Fibroblast of the aortic adventitia (primary cell): ENCODE measurements at regions not wholly inside any gene's neighbourhood (a gene's known extent, or its start where the extent isn't known, plus 50 kb on each side); places are given as distances from the start of the nearest gene placed in this dataset.
"Not testable (repeated sequence)": the region's sequence is repeated elsewhere in the genome, so short reads cannot be mapped to it uniquely, and the experiment has no call there.

Experiments
- DNase-seq: peaks from one replicate; pipeline ENCODE4 v3.0.0-alpha.2; 2010; ENCODE audit warnings: low read depth
- H3K4me3 ChIP-seq: 2 replicates; pipeline ENCODE4 v1.5.1; 2011; ENCODE audit warnings: low read depth, mild to moderate bottlenecking, control low read depth, low read length, moderate library complexity
- CTCF ChIP-seq: IDR thresholded peaks from 2 replicates; pipeline ENCODE4 v1.5.1; 2011; ENCODE audit warnings: mild to moderate bottlenecking, low read length, control low read depth, inconsistent platforms; ENCODE audit not compliant: insufficient read depth

- no peak for TF ChIP-seq CTCF
- no peak for DNase-seq
- H3K4me3 ChIP-seq, result no peak overlapping the region
Measured at GRCh38 chr5:130795037-130795436, 370.0 kb downstream of the HINT1 start.

- no peak for DNase-seq
- H3K4me3 ChIP-seq, result no peak overlapping the region
- TF ChIP-seq CTCF, result no peak
Measured at GRCh38 chr5:130777794-130778193, 387.3 kb downstream of the HINT1 start.

GRCh38 chr5:130773813-130774212 is 391.2 kb downstream of the HINT1 start:
- H3K4me3 ChIP-seq, result no peak overlapping the region
- no peak for DNase-seq
- TF ChIP-seq CTCF, result no peak

- no peak overlapping the region for H3K4me3 ChIP-seq
- no peak for DNase-seq
- TF ChIP-seq CTCF, result no peak
Measured at GRCh38 chr5:130762031-130762430, 403.0 kb downstream of the HINT1 start.

GRCh38 chr5:130759061-130759460 is 406.0 kb downstream of the HINT1 start:
- TF ChIP-seq CTCF, result no peak
- no peak for DNase-seq
- H3K4me3 ChIP-seq, result no peak overlapping the region

- no peak overlapping the region for H3K4me3 ChIP-seq
- no peak for TF ChIP-seq CTCF
- DNase-seq, result no peak
Measured at GRCh38 chr5:130747556-130747955, 417.5 kb downstream of the HINT1 start.

GRCh38 chr5:130746641-130747040 is 418.4 kb downstream of the HINT1 start:
- DNase-seq, H3K4me3 ChIP-seq: not testable (repeated sequence)
